T follicular helper cell (primary cell): ENCODE measurements at regions not wholly inside any gene's neighbourhood (a gene's known extent, or its start where the extent isn't known, plus 50 kb on each side); places are given as distances from the start of the nearest gene placed in this dataset.

Experiments
- DNase-seq: peaks from one replicate; pipeline ENCODE4 v3.0.0-alpha.2; 2020; ENCODE audit warnings: low read depth

GRCh38 chr13:73465617-73465971 lies 406.8 kb downstream of the KLF5 start:
- DNase-seq = no peak

GRCh38 chr13:73464758-73465616 lies 406.2 kb downstream of the KLF5 start:
- DNase-seq = no peak

GRCh38 chr13:73462241-73462640 lies 403.4 kb downstream of the KLF5 start:
- no peak for DNase-seq

GRCh38 chr13:73451221-73452029 lies 392.6 kb downstream of the KLF5 start:
- DNase-seq = no peak

GRCh38 chr13:73450583-73450982 lies 391.8 kb downstream of the KLF5 start:
- no peak for DNase-seq

- DNase-seq = no peak
Measured at GRCh38 chr13:73449252-73449651, 390.4 kb downstream of the KLF5 start.

GRCh38 chr13:73440296-73440895 lies 381.6 kb downstream of the KLF5 start:
- no peak for DNase-seq

GRCh38 chr13:73433890-73434289 lies 375.1 kb downstream of the KLF5 start:
- no peak for DNase-seq

- no peak for DNase-seq
Measured at GRCh38 chr13:73433458-73433857, 374.7 kb downstream of the KLF5 start.

GRCh38 chr13:73429701-73430100 lies 370.9 kb downstream of the KLF5 start:
- no peak for DNase-seq

- DNase-seq = no peak
Measured at GRCh38 chr13:73428706-73429105, 369.9 kb downstream of the KLF5 start.

- no peak for DNase-seq
Measured at GRCh38 chr13:73428137-73428536, 369.3 kb downstream of the KLF5 start.

- no peak for DNase-seq
Measured at GRCh38 chr13:73422973-73423372, 364.2 kb downstream of the KLF5 start.

GRCh38 chr13:73421310-73421912 lies 362.6 kb downstream of the KLF5 start:
- no peak for DNase-seq

- no peak for DNase-seq
Measured at GRCh38 chr13:73419186-73419585, 360.4 kb downstream of the KLF5 start.

- DNase-seq = no peak
Measured at GRCh38 chr13:73417012-73417615, 358.3 kb downstream of the KLF5 start.

- DNase-seq = no peak
Measured at GRCh38 chr13:73416093-73416492, 357.3 kb downstream of the KLF5 start.

GRCh38 chr13:73413656-73414055 lies 354.9 kb downstream of the KLF5 start:
- DNase-seq = no peak

- no peak for DNase-seq
Measured at GRCh38 chr13:73412933-73413332, 354.1 kb downstream of the KLF5 start.

GRCh38 chr13:73411067-73411809 lies 352.4 kb downstream of the KLF5 start:
- no peak for DNase-seq

GRCh38 chr13:73406454-73406853 lies 347.6 kb downstream of the KLF5 start:
- DNase-seq = no peak
